ENCODE measurements at regions not wholly inside any gene's neighbourhood (a gene's known extent, or its start where the extent isn't known, plus 50 kb on each side); places are given as distances from the start of the nearest gene placed in this dataset.

GRCh38 chr6:122122686-122123085, 276.8 kb upstream of the HSF2 start:
- Histone ChIP-seq H3K9ac (ENCODE audit: low read depth in 1 of 2, low read length in 2 of 2) (no peak overlapping the region), H3K27me3 (ENCODE audit: control insufficient read depth in 4 of 4, insufficient read depth in 4 of 4, low read length in 3 of 4) (no peaks in the 10 kb centered on the region), H3K9me3 (ENCODE audit: control insufficient read depth in 4 of 4, low read length in 3 of 4) (no peaks in the 10 kb centered on the region), H3K4me1 (ENCODE audit: control insufficient read depth in 4 of 4, insufficient read depth in 4 of 4, low read length in 3 of 4) (peaks cover 0 to 1% (median 0%) of the 10 kb centered on the region in 4 donors), H3K27ac (ENCODE audit: low read depth in 1 of 2, low read length in 2 of 2) (no peak overlapping the region), H3K36me3 (ENCODE audit: control insufficient read depth in 4 of 4, insufficient read depth in 3 of 4, low read depth in 1 of 4, low read length in 3 of 4) (no peaks in the 10 kb centered on the region), H3K4me3 (ENCODE audit: low read depth in 1 of 3, low read length in 3 of 3) (no peak overlapping the region)
- 64% methylated on average over 2 of the region's 2 CpGs for WGBS
- no peak for DNase-seq (ENCODE audit: low spot score)
- no peak for TF ChIP-seq EGR1 (IDR thresholded peaks at IDR 0.05; ENCODE audit: low read depth in 2 of 2)
- TF ChIP-seq MAX (IDR thresholded peaks at IDR 0.05): no peak
- TF ChIP-seq SP1 (IDR thresholded peaks at IDR 0.05): no peak
- no peak for TF ChIP-seq HNF4G (IDR thresholded peaks at IDR 0.05)
- TF ChIP-seq ATF3 (IDR thresholded peaks at IDR 0.05): no peak
- TF ChIP-seq ZBTB33 (IDR thresholded peaks at IDR 0.05): no peak
- no peak for TF ChIP-seq HNF4A (conservative IDR thresholded peaks at IDR 0.05)
- TF ChIP-seq NR2F2 (IDR thresholded peaks at IDR 0.05): no peak
- no peak for TF ChIP-seq JUND (IDR thresholded peaks at IDR 0.05)
- TF ChIP-seq REST (IDR thresholded peaks at IDR 0.05): no peak
- no peak for TF ChIP-seq GABPA (IDR thresholded peaks at IDR 0.05 in 1 of 2, conservative IDR thresholded peaks at IDR 0.05 in 1 of 2)
- TF ChIP-seq TAF1 (conservative IDR thresholded peaks at IDR 0.05): no peak
- TF ChIP-seq CTCF (IDR thresholded peaks at IDR 0.05; ENCODE audit: low read depth, low read length, missing input control): no peak
- no peak for TF ChIP-seq YY1 (IDR thresholded peaks at IDR 0.05)

GRCh38 chr6:122124908-122125307, 274.5 kb upstream of the HSF2 start:
- H3K4me1 ChIP-seq (ENCODE audit: control insufficient read depth in 4 of 4, insufficient read depth in 4 of 4, low read length in 3 of 4): no peaks in the 10 kb centered on the region
- H3K9ac ChIP-seq (ENCODE audit: low read depth in 1 of 2, low read length in 2 of 2): no peak overlapping the region
- H3K27me3 ChIP-seq (ENCODE audit: control insufficient read depth in 4 of 4, insufficient read depth in 4 of 4, low read length in 3 of 4): no peaks in the 10 kb centered on the region
- H3K27ac ChIP-seq (ENCODE audit: low read depth in 1 of 2, low read length in 2 of 2): no peak overlapping the region
- no peaks in the 10 kb centered on the region for H3K9me3 ChIP-seq (ENCODE audit: control insufficient read depth in 4 of 4, low read length in 3 of 4)
- DNase-seq (ENCODE audit: low spot score): no peak
- no peak overlapping the region for H3K4me3 ChIP-seq (ENCODE audit: low read depth in 1 of 3, low read length in 3 of 3)
- H3K36me3 ChIP-seq (ENCODE audit: control insufficient read depth in 4 of 4, insufficient read depth in 3 of 4, low read depth in 1 of 4, low read length in 3 of 4): no peaks in the 10 kb centered on the region
- whole genome bisulfite sequencing: 86% methylated on average over 3 of the region's 3 CpGs
- no peak for TF ChIP-seq EGR1 (IDR thresholded peaks at IDR 0.05; ENCODE audit: low read depth in 2 of 2)
- no peak for TF ChIP-seq NR2F2 (IDR thresholded peaks at IDR 0.05)
- TF ChIP-seq FOXA1 (IDR thresholded peaks at IDR 0.05): no peak
- TF ChIP-seq FOXA2 (IDR thresholded peaks at IDR 0.05): no peak
- TF ChIP-seq REST (IDR thresholded peaks at IDR 0.05): no peak
- no peak for TF ChIP-seq ATF3 (IDR thresholded peaks at IDR 0.05)
- no peak for TF ChIP-seq TAF1 (conservative IDR thresholded peaks at IDR 0.05)
- no peak for TF ChIP-seq MAX (IDR thresholded peaks at IDR 0.05)
- TF ChIP-seq ZBTB33 (IDR thresholded peaks at IDR 0.05): no peak
- TF ChIP-seq HNF4A (conservative IDR thresholded peaks at IDR 0.05): no peak
- no peak for TF ChIP-seq SP1 (IDR thresholded peaks at IDR 0.05)

Measured in liver (tissue), 8 donors.